ENCODE measurements at regions not wholly inside any gene's neighbourhood (a gene's known extent, or its start where the extent isn't known, plus 50 kb on each side); places are given as distances from the start of the nearest gene placed in this dataset.
"Not testable (repeated sequence)": the region's sequence is repeated elsewhere in the genome, so short reads cannot be mapped to it uniquely, and the experiment has no call there.

GRCh38 chr1:194004146-194004545 lies 817.7 kb upstream of the B3GALT2 start:
- H3K4me3 Mint-ChIP-seq: no peak overlapping the region
- TF ChIP-seq CTCF (conservative IDR thresholded peaks at IDR 0.05): no peak
- no peaks in the 10 kb centered on the region for H3K36me3 Mint-ChIP-seq (ENCODE audit: low read depth)
- no peak overlapping the region for H3K9ac ChIP-seq (ENCODE audit: extremely low read depth, low read length, poor library complexity, severe bottlenecking)
- peaks cover 4% of the 10 kb centered on the region for H3K9me3 Mint-ChIP-seq
- H3K4me3 ChIP-seq (ENCODE audit: low read length): no peak overlapping the region
- no peaks in the 10 kb centered on the region for H3K27me3 Mint-ChIP-seq (ENCODE audit: insufficient read depth)
- peak overlapping the region; percentile 53 for H3K27ac ChIP-seq (ENCODE audit: low read depth, low read length)
- DNase-seq: no peak
- no peaks in the 10 kb centered on the region for H3K9me3 ChIP-seq (ENCODE audit: control insufficient read depth, low read length)
- H3K4me1 ChIP-seq (ENCODE audit: control insufficient read depth, insufficient read depth, low read length): no peaks in the 10 kb centered on the region
- H3K4me1 Mint-ChIP-seq: no peaks in the 10 kb centered on the region
- H3K27ac Mint-ChIP-seq: no peak overlapping the region
- WGBS, 2 experiments (ENCODE audit: insufficient coverage in 1 of 2, insufficient read length in 1 of 2): 51 to 80% methylated on average over 2 of the region's 2 CpGs
- H3K36me3 ChIP-seq (ENCODE audit: control insufficient read depth, insufficient read depth, low read length): no peaks in the 10 kb centered on the region
- H3K27me3 ChIP-seq (ENCODE audit: control insufficient read depth, insufficient read depth, low read length, poor library complexity, severe bottlenecking): no peaks in the 10 kb centered on the region

GRCh38 chr1:194001726-194002350 lies 815.4 kb upstream of the B3GALT2 start:
- DNase-seq; H3K4me1 Mint-ChIP-seq; H3K4me1 ChIP-seq (ENCODE audit: control insufficient read depth, insufficient read depth, low read length); H3K27ac ChIP-seq (ENCODE audit: low read depth, low read length); H3K9me3 Mint-ChIP-seq; H3K4me3 Mint-ChIP-seq; H3K27me3 ChIP-seq (ENCODE audit: control insufficient read depth, insufficient read depth, low read length, poor library complexity, severe bottlenecking); H3K36me3 Mint-ChIP-seq (ENCODE audit: low read depth); H3K4me3 ChIP-seq (ENCODE audit: low read length); H3K27ac Mint-ChIP-seq; H3K9ac ChIP-seq (ENCODE audit: extremely low read depth, low read length, poor library complexity, severe bottlenecking); H3K27me3 Mint-ChIP-seq (ENCODE audit: insufficient read depth); H3K36me3 ChIP-seq (ENCODE audit: control insufficient read depth, insufficient read depth, low read length); H3K9me3 ChIP-seq (ENCODE audit: control insufficient read depth, low read length): not testable (repeated sequence)
- 95 to 97% methylated on average over 11 to 33 of the region's 33 CpGs for WGBS, 2 experiments (ENCODE audit: insufficient coverage in 1 of 2, insufficient read length in 1 of 2)

- H3K9me3 Mint-ChIP-seq: peaks cover 23% of the 10 kb centered on the region
- Histone ChIP-seq H3K9me3 (ENCODE audit: control insufficient read depth, low read length) (peaks cover 21% of the 10 kb centered on the region), H3K27me3 (ENCODE audit: control insufficient read depth, insufficient read depth, low read length, poor library complexity, severe bottlenecking) (no peaks in the 10 kb centered on the region), H3K36me3 (ENCODE audit: control insufficient read depth, insufficient read depth, low read length) (no peaks in the 10 kb centered on the region), H3K4me3 (ENCODE audit: low read length) (no peak overlapping the region), H3K27ac (ENCODE audit: low read depth, low read length) (no peak overlapping the region), H3K9ac (ENCODE audit: extremely low read depth, low read length, poor library complexity, severe bottlenecking) (no peak overlapping the region), H3K4me1 (ENCODE audit: control insufficient read depth, insufficient read depth, low read length) (no peaks in the 10 kb centered on the region)
- DNase-seq: no peak
- H3K4me1 Mint-ChIP-seq: no peaks in the 10 kb centered on the region
- 76% methylated on average over 2 of the region's 2 CpGs; no CpG with 5 or more reads in 1 of the 2 experiments for WGBS, 2 experiments (ENCODE audit: insufficient coverage in 1 of 2, insufficient read length in 1 of 2)
- H3K4me3 Mint-ChIP-seq: no peak overlapping the region
- TF ChIP-seq CTCF (conservative IDR thresholded peaks at IDR 0.05): no peak
- H3K27ac Mint-ChIP-seq: no peak overlapping the region
- H3K36me3 Mint-ChIP-seq (ENCODE audit: low read depth): no peaks in the 10 kb centered on the region
- H3K27me3 Mint-ChIP-seq (ENCODE audit: insufficient read depth): no peaks in the 10 kb centered on the region
These were observed 802.5 kb upstream of the B3GALT2 start for GRCh38 chr1:193988885-193989284.

DNA sequence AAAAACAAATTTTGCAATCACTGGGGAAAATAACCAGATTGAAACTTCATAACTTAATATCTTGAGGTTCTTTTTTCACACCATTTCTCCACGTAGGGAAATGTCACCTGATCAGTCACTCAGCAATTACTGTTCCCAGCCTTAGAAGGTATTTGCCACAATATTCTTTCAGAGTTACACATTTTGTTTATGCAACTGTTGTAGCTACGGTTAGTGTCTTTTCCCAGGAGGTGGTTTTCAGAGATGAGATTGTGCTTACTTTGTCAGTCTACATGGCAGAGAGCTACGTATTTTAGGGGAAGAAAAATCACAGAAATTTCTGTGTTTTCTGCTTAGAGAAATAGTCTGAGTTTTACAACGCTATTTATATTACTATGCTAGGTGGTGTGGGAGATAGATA lies 792.8 kb upstream of the B3GALT2 start:
- TF ChIP-seq CTCF (conservative IDR thresholded peaks at IDR 0.05): no peak
- 81 to 95% methylated on average over 3 to 4 of the region's 4 CpGs for WGBS, 2 experiments (ENCODE audit: insufficient coverage in 1 of 2, insufficient read length in 1 of 2)
- Histone ChIP-seq H3K4me1 (ENCODE audit: control insufficient read depth, insufficient read depth, low read length) (no peaks in the 10 kb centered on the region), H3K36me3 (ENCODE audit: control insufficient read depth, insufficient read depth, low read length) (no peaks in the 10 kb centered on the region), H3K27ac (ENCODE audit: low read depth, low read length) (no peak overlapping the region), H3K9ac (ENCODE audit: extremely low read depth, low read length, poor library complexity, severe bottlenecking) (no peak overlapping the region), H3K4me3 (ENCODE audit: low read length) (no peak overlapping the region), H3K27me3 (ENCODE audit: control insufficient read depth, insufficient read depth, low read length, poor library complexity, severe bottlenecking) (no peaks in the 10 kb centered on the region), H3K9me3 (ENCODE audit: control insufficient read depth, low read length) (no peaks in the 10 kb centered on the region)
- DNase-seq: no peak
- H3K27me3 Mint-ChIP-seq (ENCODE audit: insufficient read depth): no peaks in the 10 kb centered on the region
- H3K4me1 Mint-ChIP-seq: no peaks in the 10 kb centered on the region
- no peaks in the 10 kb centered on the region for H3K9me3 Mint-ChIP-seq
- H3K36me3 Mint-ChIP-seq (ENCODE audit: low read depth): no peaks in the 10 kb centered on the region
- no peak overlapping the region for H3K4me3 Mint-ChIP-seq
- no peak overlapping the region for H3K27ac Mint-ChIP-seq
